AG10803 (cell line): ENCODE measurements at regions not wholly inside any gene's neighbourhood (a gene's known extent, or its start where the extent isn't known, plus 50 kb on each side); places are given as distances from the start of the nearest gene placed in this dataset.

ENCODE experiments used
- DNase-seq: peaks from one replicate; pipeline ENCODE4 v3.0.0; 2010; ENCODE audit warnings: low read depth
- H3K4me3 ChIP-seq: 2 replicates; pipeline ENCODE4 v1.5.1; 2011; ENCODE audit warnings: mild to moderate bottlenecking, low read length, control low read depth
- CTCF ChIP-seq: conservative IDR thresholded peaks from 2 replicates; pipeline ENCODE4 v1.5.1; 2011; ENCODE audit warnings: mild to moderate bottlenecking, low read length, control low read depth, inconsistent platforms

- TF ChIP-seq CTCF = no peak
- no peak for DNase-seq
- H3K4me3 ChIP-seq = no peak overlapping the region
Observed at GRCh38 chr13:104246955-104247354, 1180.7 kb upstream of the SLC10A2 start.

GRCh38 chr13:104206450-104207044 is 1140.3 kb upstream of the SLC10A2 start:
- TF ChIP-seq CTCF = no peak
- H3K4me3 ChIP-seq = no peak overlapping the region

GRCh38 chr13:104204177-104204576 is 1138.0 kb upstream of the SLC10A2 start:
- TF ChIP-seq CTCF = no peak
- no peak overlapping the region for H3K4me3 ChIP-seq
- DNase-seq = no peak

More at GRCh38 chr13:104206450-104207044, 1140.3 kb upstream of the SLC10A2 start:
- DNase-seq = no peak

- TF ChIP-seq CTCF = no peak
- no peak for DNase-seq
- H3K4me3 ChIP-seq = no peak overlapping the region
Observed at GRCh38 chr13:104198801-104199200, 1132.6 kb upstream of the SLC10A2 start.

- TF ChIP-seq CTCF = no peak
- DNase-seq = no peak
- H3K4me3 ChIP-seq = no peak overlapping the region
Observed at GRCh38 chr13:104196611-104197010, 1130.4 kb upstream of the SLC10A2 start.

- DNase-seq = no peak
- H3K4me3 ChIP-seq = no peak overlapping the region
- TF ChIP-seq CTCF = no peak
Observed at GRCh38 chr13:104181526-104182231, 1115.5 kb upstream of the SLC10A2 start.

GRCh38 chr13:104170980-104171555 is 1104.9 kb upstream of the SLC10A2 start:
- no peak for DNase-seq
- no peak overlapping the region for H3K4me3 ChIP-seq
- no peak for TF ChIP-seq CTCF
